HepG2 (cell line): ENCODE measurements at regions not wholly inside any gene's neighbourhood (a gene's known extent, or its start where the extent isn't known, plus 50 kb on each side); places are given as distances from the start of the nearest gene placed in this dataset.

ENCODE experiments used
- ATAC-seq: fragments of 200-7000 bp; cut with Tn5 transposase; 3 replicates; pipeline ENCODE4 v1.9.1; 2020; ENCODE audit warnings: mild to moderate bottlenecking, moderate library complexity
- BruUV-seq: library from RNA; stranded (reverse); fragments of 400-500 nt; replicated peaks from 2 replicates; lab custom pipeline; 2021; lab: Mats Ljungman, UMichigan
- CTCF ChIA-PET: fragments of 300-600 bp; formaldehyde crosslinking; extraction: SDS; loops from one replicate; lab custom pipeline; 2021; ENCODE audit warnings: low total read pairs, inconsistent platforms, low intra/inter-chr PET ratio; lab: Yijun Ruan, JAX
- POLR2A ChIA-PET: fragments of 350-600 bp; sonication (Branson Sonifier 250); formaldehyde crosslinking; loops from one replicate; lab custom pipeline; 2020; ENCODE audit warnings: antibody characterized with exemption, inconsistent platforms; lab: Yijun Ruan, JAX
- DNase-seq: peaks from one replicate; pipeline ENCODE4 v3.0.0-alpha.2; 2015; ENCODE audit warnings: low spot score
- FAIRE-seq: peaks from 3 replicates; lab custom pipeline; 2011; peaks lifted over from hg19 to GRCh38; lab: Jason Lieb, UNC
- H2AFZ ChIP-seq: one replicate; pipeline ENCODE4 v1.6.1; 2011; ENCODE audit warnings: low read length, inconsistent platforms
- H3K27ac ChIP-seq: fragments of 300-600 bp; 3 replicates; pipeline ENCODE4 v1.8.0; 2011; ENCODE audit warnings: mixed run types, mild to moderate bottlenecking, mixed read lengths, low read length, inconsistent platforms; ENCODE audit not compliant: insufficient read depth; ENCODE audit errors: extremely low read length
- H3K27me3 ChIP-seq, 2 experiments: fragments of 200-600 bp in 1 of 2; 2 replicates in 1 of 2; 3 replicates in 1 of 2; pipeline versions ENCODE4 v1.6.0 to v1.8.0; 2011; ENCODE audit warnings: low read length in 2 of 2, mild to moderate bottlenecking in 2 of 2, moderate library complexity in 2 of 2, inconsistent platforms in 1 of 2; ENCODE audit not compliant: insufficient read depth in 2 of 2, control insufficient read depth in 1 of 2
- H3K36me3 ChIP-seq, 2 experiments: fragments of 200-600 bp in 1 of 2; replicated peaks in 1 of 2; 2 replicates in 1 of 2; 3 replicates in 1 of 2; pipeline versions ENCODE4 v1.5.1 to v1.8.0; 2011; ENCODE audit warnings: low read length in 2 of 2, inconsistent platforms in 1 of 2; ENCODE audit not compliant: insufficient read depth in 2 of 2, control insufficient read depth in 1 of 2
- H3K4me1 ChIP-seq: 2 replicates; pipeline ENCODE4 v1.5.1; 2012; ENCODE audit warnings: low read length, inconsistent platforms; ENCODE audit not compliant: insufficient read depth
- H3K4me2 ChIP-seq: 2 replicates; pipeline ENCODE4 v1.6.0; 2011; ENCODE audit warnings: low read depth, low read length, inconsistent platforms
- H3K4me3 ChIP-seq, 3 experiments: fragments of 200-600 bp in 1 of 3; sonication (generic), shearing (Covaris generic) in 1 of 3; replicated peaks in 1 of 3; 2 replicates each; pipeline ENCODE4 v1.5.1; 2011 to 2016; ENCODE audit warnings: low read length in 3 of 3, inconsistent platforms in 2 of 3, low read depth in 2 of 3, mild to moderate bottlenecking in 2 of 3, control low read depth in 1 of 3, mixed read lengths in 1 of 3; ENCODE audit not compliant: insufficient read depth in 1 of 3
- H3K79me2 ChIP-seq: one replicate; pipeline ENCODE4 v1.6.1; 2011; ENCODE audit warnings: low read length, inconsistent platforms; ENCODE audit not compliant: insufficient read depth
- H3K9ac ChIP-seq: 2 replicates; pipeline ENCODE4 v1.6.0; 2011; ENCODE audit warnings: mild to moderate bottlenecking, low read depth, low read length, inconsistent platforms; ENCODE audit not compliant: insufficient read depth
- H3K9me3 ChIP-seq: 2 replicates; pipeline ENCODE4 v1.5.1; 2012; ENCODE audit warnings: mild to moderate bottlenecking, low read length
- H4K20me1 ChIP-seq: 2 replicates; pipeline ENCODE4 v1.6.0; 2011; ENCODE audit warnings: inconsistent platforms, mild to moderate bottlenecking, low read length, moderate library complexity; ENCODE audit not compliant: insufficient read depth
- EED ChIP-seq: sonication (generic); formaldehyde crosslinking; IDR thresholded peaks from 2 replicates; pipeline ENCODE4 v1.5.0; 2020; ENCODE audit warnings: mild to moderate bottlenecking, missing genetic modification reagents
- SIN3A ChIP-seq: IDR thresholded peaks from 2 replicates; pipeline ENCODE4 v1.6.1; 2011; ENCODE audit warnings: low read depth, mild to moderate bottlenecking, control low read depth, low read length, borderline replicate concordance
- TCF7 ChIP-seq: sonication (generic); IDR thresholded peaks from 2 replicates; pipeline ENCODE4 v1.6.1; 2016; ENCODE audit warnings: antibody characterized with exemption, low read depth
- ZFP36L1 ChIP-seq: sonication (generic); formaldehyde crosslinking; IDR thresholded peaks from 2 replicates; pipeline ENCODE4 v1.8.0; 2022; ENCODE audit warnings: mild to moderate bottlenecking, missing genetic modification reagents, moderate library complexity
- ZNF292 ChIP-seq: sonication (generic); formaldehyde crosslinking; IDR thresholded peaks from 2 replicates; pipeline ENCODE4 v1.8.1; 2022; ENCODE audit warnings: mild to moderate bottlenecking, low read depth, missing genetic modification reagents, borderline replicate concordance
- ZNF768 ChIP-seq: sonication (generic); formaldehyde crosslinking; IDR thresholded peaks from 2 replicates; pipeline ENCODE4 v1.4.0; 2020; ENCODE audit warnings: missing genetic modification reagents
- ZSCAN30 ChIP-seq: sonication (generic); formaldehyde crosslinking; IDR thresholded peaks from 2 replicates; pipeline ENCODE4 v1.5.0; 2020; ENCODE audit warnings: mild to moderate bottlenecking, missing genetic modification reagents
- WGBS: methylation state at CpG from one replicate; pipeline ENCODE4 v1.1.6; 2017; ENCODE audit warnings: low lambda C conversion rate; 5-methylcytosine and 5-hydroxymethylcytosine counted together
- in situ Hi-C: cut with HindIII; loops from 2 replicates; pipeline ENCODE4 v1.10.0; 2017; ENCODE audit warnings: low pct_unique_long_range_greater_than_20kb; ENCODE audit not compliant: extremely low pct_ligation_motif_present
- intact Hi-C: fragments of 100-400 bp; cut with micrococcal nuclease; formaldehyde crosslinking; loops from one replicate; pipeline ENCODE4 v1.10.0; 2022; ENCODE audit not compliant: unreplicated experiment
- TF ChIP-seq, protein P1 (sequence below): IDR thresholded peaks from 2 replicates; pipeline ENCODE4 v1.6.1; 2016; ENCODE audit warnings: mild to moderate bottlenecking
- TF ChIP-seq, protein P2 (sequence below): sonication (generic); formaldehyde crosslinking; IDR thresholded peaks from 2 replicates; pipeline ENCODE4 v1.4.0; 2020; ENCODE audit warnings: missing genetic modification reagents

- FAIRE-seq: no peak
- H3K27me3 ChIP-seq: 0 out of 5 replicates have a peak, but pooled peaks cover 0 to 11% of the 10 kb centered on the region in 2 experiments
- CTCF ChIA-PET: no interaction called here
- H3K36me3 ChIP-seq: no peaks in the 10 kb centered on the region
- POLR2A ChIA-PET: no interaction called here
- DNase-seq: no peak
- in situ Hi-C loops (loop anchor here (25.0 kb wide), 1 partner anchor 417 kb away; the partner anchor contains the start of genes EPDR1 and SFRP4), intact Hi-C loops (no loop called here)
- H3K4me3 ChIP-seq: no peak overlapping the region
- no peaks in the 10 kb centered on the region for H3K4me1 ChIP-seq
- ATAC-seq: no peak
- TF ChIP-seq ZFP36L1 (no peak), ZNF768 (no peak), ZNF292 (CRISPR knock-in tag) (no peak)
- TF ChIP-seq, protein P1, sequence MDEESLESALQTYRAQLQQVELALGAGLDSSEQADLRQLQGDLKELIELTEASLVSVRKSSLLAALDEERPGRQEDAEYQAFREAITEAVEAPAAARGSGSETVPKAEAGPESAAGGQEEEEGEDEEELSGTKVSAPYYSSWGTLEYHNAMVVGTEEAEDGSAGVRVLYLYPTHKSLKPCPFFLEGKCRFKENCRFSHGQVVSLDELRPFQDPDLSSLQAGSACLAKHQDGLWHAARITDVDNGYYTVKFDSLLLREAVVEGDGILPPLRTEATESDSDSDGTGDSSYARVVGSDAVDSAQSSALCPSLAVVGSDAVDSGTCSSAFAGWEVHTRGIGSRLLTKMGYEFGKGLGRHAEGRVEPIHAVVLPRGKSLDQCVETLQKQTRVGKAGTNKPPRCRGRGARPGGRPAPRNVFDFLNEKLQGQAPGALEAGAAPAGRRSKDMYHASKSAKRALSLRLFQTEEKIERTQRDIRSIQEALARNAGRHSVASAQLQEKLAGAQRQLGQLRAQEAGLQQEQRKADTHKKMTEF (CRISPR knock-in tag): no peak
- H3K79me2 ChIP-seq: no peaks in the 10 kb centered on the region
- H3K4me2 ChIP-seq: no peak overlapping the region
- H3K9ac ChIP-seq: no peak overlapping the region
- H3K9me3 ChIP-seq: no peaks in the 10 kb centered on the region
- no peak overlapping the region for H3K27ac ChIP-seq
- H4K20me1 ChIP-seq: no peaks in the 10 kb centered on the region
- no TSS peak for BruUV-seq
- 2% methylated on average over 3 of the region's 3 CpGs for WGBS
- no peak overlapping the region for H2AFZ ChIP-seq
Measured at GRCh38 chr7:38328814-38329213, 55.4 kb upstream of the TARP start.

DNA sequence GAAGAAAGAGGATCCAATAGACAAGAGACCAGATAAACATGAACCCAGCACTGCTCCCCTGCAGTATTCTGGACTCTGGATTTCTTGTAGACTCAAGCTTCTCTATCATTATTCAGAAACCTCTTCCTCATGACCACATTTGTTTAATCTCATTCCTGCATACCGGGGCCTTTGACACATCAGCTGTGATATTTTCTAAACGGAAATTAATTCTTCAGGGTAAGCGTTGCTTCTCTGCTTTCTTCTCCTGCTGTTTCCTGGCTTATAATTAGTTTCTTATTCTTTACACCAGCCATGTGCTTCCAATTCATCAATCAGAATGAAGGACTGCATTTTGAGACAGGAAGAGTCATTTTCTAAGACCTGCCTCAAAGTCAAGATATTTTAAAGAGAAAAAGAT lies 54.2 kb upstream of the TARP start:
- TF ChIP-seq, protein P2, sequence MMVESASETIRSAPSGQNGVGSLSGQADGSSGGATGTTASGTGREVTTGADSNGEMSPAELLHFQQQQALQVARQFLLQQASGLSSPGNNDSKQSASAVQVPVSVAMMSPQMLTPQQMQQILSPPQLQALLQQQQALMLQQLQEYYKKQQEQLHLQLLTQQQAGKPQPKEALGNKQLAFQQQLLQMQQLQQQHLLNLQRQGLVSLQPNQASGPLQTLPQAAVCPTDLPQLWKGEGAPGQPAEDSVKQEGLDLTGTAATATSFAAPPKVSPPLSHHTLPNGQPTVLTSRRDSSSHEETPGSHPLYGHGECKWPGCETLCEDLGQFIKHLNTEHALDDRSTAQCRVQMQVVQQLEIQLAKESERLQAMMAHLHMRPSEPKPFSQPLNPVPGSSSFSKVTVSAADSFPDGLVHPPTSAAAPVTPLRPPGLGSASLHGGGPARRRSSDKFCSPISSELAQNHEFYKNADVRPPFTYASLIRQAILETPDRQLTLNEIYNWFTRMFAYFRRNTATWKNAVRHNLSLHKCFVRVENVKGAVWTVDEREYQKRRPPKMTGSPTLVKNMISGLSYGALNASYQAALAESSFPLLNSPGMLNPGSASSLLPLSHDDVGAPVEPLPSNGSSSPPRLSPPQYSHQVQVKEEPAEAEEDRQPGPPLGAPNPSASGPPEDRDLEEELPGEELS (CRISPR knock-in tag): no peak
- no peak for TF ChIP-seq EED (CRISPR knock-in tag)
- TF ChIP-seq TCF7: no peak
- no peak for TF ChIP-seq ZSCAN30
- TF ChIP-seq SIN3A: no peak
- H3K27me3 ChIP-seq: 0 out of 5 replicates have a peak, but pooled peaks cover 0 to 11% of the 10 kb centered on the region in 2 experiments
- BruUV-seq: no TSS peak
- in situ Hi-C loops (loop anchor here (25.0 kb wide), 1 partner anchor 415 kb away; the partner anchor contains the start of genes EPDR1 and SFRP4), intact Hi-C loops (no loop called here)
- no peak overlapping the region for H2AFZ ChIP-seq
- ATAC-seq: no peak
- no peaks in the 10 kb centered on the region for H3K9me3 ChIP-seq
- H3K4me2 ChIP-seq: no peak overlapping the region
- no peaks in the 10 kb centered on the region for H3K36me3 ChIP-seq
- H3K79me2 ChIP-seq: no peaks in the 10 kb centered on the region
- no peak for DNase-seq
- no peaks in the 10 kb centered on the region for H3K4me1 ChIP-seq
- POLR2A ChIA-PET: no interaction called here
- no peaks in the 10 kb centered on the region for H4K20me1 ChIP-seq
- no peak overlapping the region for H3K9ac ChIP-seq
- CTCF ChIA-PET: no interaction called here
- no peak overlapping the region for H3K4me3 ChIP-seq
- no peak overlapping the region for H3K27ac ChIP-seq
- under 1% methylated on average over 3 of the region's 3 CpGs for WGBS
- no peak for FAIRE-seq
